H9 (cell line): ENCODE measurements at regions not wholly inside any gene's neighbourhood (a gene's known extent, or its start where the extent isn't known, plus 50 kb on each side); places are given as distances from the start of the nearest gene placed in this dataset.

ENCODE experiments used
- DNase-seq: peaks from one replicate; pipeline ENCODE4 v3.0.0-alpha.2; 2017
- H2AFZ ChIP-seq: one replicate; pipeline ENCODE4 v1.6.1; 2013; ENCODE audit warnings: mild to moderate bottlenecking, low read length, control low read depth, moderate library complexity
- H2AK5ac ChIP-seq: 2 replicates; pipeline ENCODE4 v1.6.1; 2013; ENCODE audit warnings: low read length, control low read depth, mixed read lengths; ENCODE audit not compliant: insufficient read length
- H2BK120ac ChIP-seq: one replicate; pipeline ENCODE4 v1.6.1; 2013; ENCODE audit warnings: low read depth, mild to moderate bottlenecking, low read length, control low read depth, inconsistent platforms; ENCODE audit not compliant: poor library complexity, severe bottlenecking
- H2BK12ac ChIP-seq: 2 replicates; pipeline ENCODE4 v1.6.1; 2013; ENCODE audit warnings: low read length, control low read depth, mixed read lengths, low read depth; ENCODE audit not compliant: insufficient read length
- H2BK15ac ChIP-seq: 2 replicates; pipeline ENCODE4 v1.6.1; 2013; ENCODE audit warnings: low read depth, low read length, control low read depth
- H2BK20ac ChIP-seq: one replicate; pipeline ENCODE4 v1.6.1; 2013; ENCODE audit warnings: low read depth, mild to moderate bottlenecking, low read length, control low read depth, inconsistent platforms; ENCODE audit not compliant: poor library complexity, severe bottlenecking
- H2BK5ac ChIP-seq: 2 replicates; pipeline ENCODE4 v1.6.1; 2013; ENCODE audit warnings: low read length, control low read depth, mixed read lengths; ENCODE audit not compliant: insufficient read length
- H3K14ac ChIP-seq: 2 replicates; pipeline ENCODE4 v1.6.1; 2013; ENCODE audit warnings: low read length, control low read depth; ENCODE audit not compliant: insufficient read depth
- H3K18ac ChIP-seq: 2 replicates; pipeline ENCODE4 v1.6.1; 2013; ENCODE audit warnings: low read depth, mild to moderate bottlenecking, mixed read lengths, low read length, control low read depth; ENCODE audit not compliant: insufficient read length
- H3K23ac ChIP-seq: 2 replicates; pipeline ENCODE4 v1.6.1; 2013; ENCODE audit warnings: low read length, control low read depth, mixed read lengths, low read depth; ENCODE audit not compliant: insufficient read length
- H3K23me2 ChIP-seq: 2 replicates; pipeline ENCODE4 v1.6.1; 2013; ENCODE audit warnings: low read depth, mild to moderate bottlenecking, mixed read lengths, low read length, control low read depth; ENCODE audit not compliant: insufficient read length, poor library complexity, severe bottlenecking
- H3K27ac ChIP-seq: 2 replicates; pipeline ENCODE4 v1.5.1; 2013; ENCODE audit warnings: low read length, control low read depth, mixed read lengths, low read depth; ENCODE audit not compliant: insufficient read length
- H3K27me3 ChIP-seq: 2 replicates; pipeline ENCODE4 v1.6.1; 2013; ENCODE audit warnings: low read length, control low read depth, inconsistent platforms; ENCODE audit not compliant: insufficient read depth
- H3K4ac ChIP-seq: 2 replicates; pipeline ENCODE4 v1.6.1; 2013; ENCODE audit warnings: low read depth, mild to moderate bottlenecking, control low read depth, inconsistent platforms, low read length, moderate library complexity
- H3K4me1 ChIP-seq: 2 replicates; pipeline ENCODE4 v1.6.1; 2013; ENCODE audit warnings: low read length, control low read depth, inconsistent platforms; ENCODE audit not compliant: insufficient read depth
- H3K4me2 ChIP-seq: 2 replicates; pipeline ENCODE4 v1.6.1; 2013; ENCODE audit warnings: low read length, control low read depth, mixed read lengths; ENCODE audit not compliant: insufficient read length, insufficient read depth
- H3K56ac ChIP-seq: 2 replicates; pipeline ENCODE4 v1.6.1; 2013; ENCODE audit warnings: low read depth, mild to moderate bottlenecking, mixed read lengths, low read length, control low read depth; ENCODE audit not compliant: insufficient read length
- H3K79me1 ChIP-seq: 2 replicates; pipeline ENCODE4 v1.6.1; 2013; ENCODE audit warnings: low read depth, mild to moderate bottlenecking, moderate library complexity, low read length, control low read depth, inconsistent platforms; ENCODE audit not compliant: insufficient read depth, poor library complexity, severe bottlenecking
- H3K79me2 ChIP-seq: 2 replicates; pipeline ENCODE4 v1.6.1; 2013; ENCODE audit warnings: low read length, control low read depth, inconsistent platforms; ENCODE audit not compliant: insufficient read depth
- H3K9ac ChIP-seq: 2 replicates; pipeline ENCODE4 v1.6.1; 2013; ENCODE audit warnings: low read length, control low read depth, mixed read lengths; ENCODE audit not compliant: insufficient read length; ENCODE audit errors: extremely low read depth
- H3K9me3 ChIP-seq: one replicate; pipeline ENCODE4 v1.6.1; 2013; ENCODE audit warnings: low read depth, low read length, inconsistent platforms; ENCODE audit not compliant: control insufficient read depth
- H3T11ph ChIP-seq: one replicate; pipeline ENCODE4 v1.6.1; 2013; ENCODE audit warnings: mild to moderate bottlenecking, low read length, control low read depth, inconsistent platforms
- H4K20me1 ChIP-seq: one replicate; pipeline ENCODE4 v1.6.1; 2013; ENCODE audit not compliant: control insufficient read depth, insufficient read length, insufficient read depth
- H4K5ac ChIP-seq: 2 replicates; pipeline ENCODE4 v1.6.1; 2013; ENCODE audit warnings: low read depth, mild to moderate bottlenecking, mixed read lengths, low read length, control low read depth; ENCODE audit not compliant: insufficient read length
- H4K8ac ChIP-seq: replicated peaks from 2 replicates; pipeline ENCODE4 v1.6.1; 2013; ENCODE audit warnings: low read length, control low read depth, mixed read lengths, low read depth; ENCODE audit not compliant: insufficient read length
- H4K91ac ChIP-seq: 2 replicates; pipeline ENCODE4 v1.6.1; 2013; ENCODE audit warnings: low read depth, mild to moderate bottlenecking, moderate library complexity, mixed read lengths, low read length, control low read depth; ENCODE audit not compliant: insufficient read length
- H3K27ac Mint-ChIP-seq, 3 experiments: 2 replicates in 2 of 3; 3 replicates in 1 of 3; pipeline ENCODE4 v1.8.0; 2020 to 2021; ENCODE audit warnings: mixed read lengths in 3 of 3, mild to moderate bottlenecking in 1 of 3, moderate library complexity in 1 of 3
- H3K27me3 Mint-ChIP-seq: 2 replicates; pipeline ENCODE4 v1.8.0; 2021; ENCODE audit warnings: low read depth, mild to moderate bottlenecking, moderate library complexity, mixed read lengths
- H3K36me3 Mint-ChIP-seq, 3 experiments: 2 replicates in 2 of 3; 3 replicates in 1 of 3; pipeline ENCODE4 v1.8.0; 2020 to 2021; ENCODE audit warnings: low read depth in 3 of 3, mixed read lengths in 3 of 3; ENCODE audit not compliant: insufficient read depth in 1 of 3
- H3K4me1 Mint-ChIP-seq, 2 experiments: 2 replicates each; pipeline ENCODE4 v1.8.0; 2020; ENCODE audit warnings: mixed read lengths in 2 of 2
- H3K4me3 Mint-ChIP-seq, 2 experiments: 2 replicates in 1 of 2; 3 replicates in 1 of 2; pipeline ENCODE4 v1.8.0; 2020 to 2021; ENCODE audit warnings: mild to moderate bottlenecking in 2 of 2, mixed read lengths in 2 of 2, moderate library complexity in 1 of 2
- H3K9me3 Mint-ChIP-seq, 2 experiments: 2 replicates in 1 of 2; 3 replicates in 1 of 2; pipeline ENCODE4 v1.8.0; 2020; ENCODE audit warnings: mild to moderate bottlenecking in 2 of 2, mixed read lengths in 2 of 2, moderate library complexity in 1 of 2
- CTCF ChIP-seq: fragments of 200-600 bp; sonication (generic); conservative IDR thresholded peaks from 3 replicates; pipeline ENCODE4 v1.8.0; 2021; ENCODE audit warnings: antibody characterized with exemption, mild to moderate bottlenecking
- WGBS: extraction: QIAGEN DNeasy Blood & Tissue Kit; methylation state at CpG from one replicate; pipeline ENCODE4 v1.1.7; 2013; ENCODE audit warnings: missing lambda C conversion rate, low lambda C conversion rate, mixed read lengths; ENCODE audit not compliant: insufficient read length; ENCODE audit errors: extremely low coverage; 5-methylcytosine and 5-hydroxymethylcytosine counted together

- Histone ChIP-seq H3K23me2 (no peaks in the 10 kb centered on the region), H3K56ac (no peak overlapping the region), H2AK5ac (no peak overlapping the region), H3T11ph (no peak overlapping the region), H3K79me1 (no peaks in the 10 kb centered on the region), H3K4me2 (no peak overlapping the region), H2BK120ac (no peak overlapping the region), H3K18ac (no peak overlapping the region), H4K5ac (no peak overlapping the region), H4K8ac (no peak overlapping the region), H3K23ac (no peak overlapping the region), H3K9ac (no peak overlapping the region), H3K27me3 (no peaks in the 10 kb centered on the region), H3K79me2 (no peaks in the 10 kb centered on the region), H4K20me1 (no peaks in the 10 kb centered on the region), H2BK12ac (no peak overlapping the region), H3K9me3 (no peaks in the 10 kb centered on the region), H3K27ac (no peak overlapping the region), H2BK20ac (no peak overlapping the region), H3K4ac (no peak overlapping the region), H3K4me1 (no peaks in the 10 kb centered on the region), H2BK15ac (no peak overlapping the region), H2BK5ac (no peak overlapping the region), H3K14ac (no peak overlapping the region), H4K91ac (no peak overlapping the region), H2AFZ (no peak overlapping the region)
- no CpG with 5 or more reads among the region's 20 CpGs for WGBS
- Mint-ChIP-seq H3K4me3 (no peak overlapping the region), H3K9me3 (peaks cover 0 to 2% of the 10 kb centered on the region in 2 experiments; a peak in 2 of 5 replicates), H3K27ac (no peak overlapping the region), H3K27me3 (peaks cover 6% of the 10 kb centered on the region), H3K36me3 (no peaks in the 10 kb centered on the region), H3K4me1 (no peaks in the 10 kb centered on the region)
- no peak for DNase-seq
- no peak for TF ChIP-seq CTCF
Observed at GRCh38 chr6:170088582-170088955, 202.3 kb downstream of the DLL1 start.
